T-helper 2 cell treated with Interferon-gamma antibody and Interleukin-4, amounts not matched to agents 5 μg/mL and 100 μg/mL, for 36 hours (primary cell): ENCODE measurements at regions not wholly inside any gene's neighbourhood (a gene's known extent, or its start where the extent isn't known, plus 50 kb on each side); places are given as distances from the start of the nearest gene placed in this dataset.
"Not testable (repeated sequence)": the region's sequence is repeated elsewhere in the genome, so short reads cannot be mapped to it uniquely, and the experiment has no call there.

Source experiments
- DNase-seq: peaks from one replicate; pipeline ENCODE4 v3.0.0; 2021; ENCODE audit warnings: low spot score
- H3K27ac Mint-ChIP-seq: one replicate; pipeline ENCODE4 v1.8.0; 2021; ENCODE audit warnings: mild to moderate bottlenecking, mixed read lengths
- H3K27me3 Mint-ChIP-seq: one replicate; pipeline ENCODE4 v1.8.0; 2021; ENCODE audit warnings: low read depth, mixed read lengths
- H3K36me3 Mint-ChIP-seq: one replicate; pipeline ENCODE4 v1.8.0; 2021; ENCODE audit warnings: low read depth, mixed read lengths
- H3K4me1 Mint-ChIP-seq: one replicate; pipeline ENCODE4 v1.8.0; 2021; ENCODE audit warnings: low read depth, mixed read lengths
- H3K4me3 Mint-ChIP-seq: one replicate; pipeline ENCODE4 v1.8.0; 2022; ENCODE audit warnings: mild to moderate bottlenecking, moderate library complexity, mixed read lengths
- H3K9me3 Mint-ChIP-seq: one replicate; pipeline ENCODE4 v1.8.0; 2021; ENCODE audit warnings: mixed read lengths

DNA sequence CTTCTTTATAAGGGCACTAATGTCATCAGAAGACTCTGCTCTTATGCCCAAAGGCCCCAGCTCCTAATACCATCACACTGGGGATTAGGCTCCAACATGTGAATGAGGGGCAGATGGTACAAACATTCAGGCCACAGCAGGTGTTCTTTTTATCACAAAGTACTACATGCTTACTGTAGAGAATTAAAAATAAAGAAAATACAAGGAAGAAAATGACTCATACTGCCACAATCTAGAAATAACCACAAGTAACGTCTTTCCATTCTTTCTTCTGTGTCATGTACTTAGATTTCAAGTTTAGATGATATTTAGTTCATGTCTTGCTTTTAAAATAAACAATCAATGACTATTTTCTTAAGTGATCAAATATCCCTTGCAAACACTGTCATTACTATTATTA is 100.3 kb upstream of the NEDD4L start:
- H3K4me3 Mint-ChIP-seq, result no peak overlapping the region

DNA sequence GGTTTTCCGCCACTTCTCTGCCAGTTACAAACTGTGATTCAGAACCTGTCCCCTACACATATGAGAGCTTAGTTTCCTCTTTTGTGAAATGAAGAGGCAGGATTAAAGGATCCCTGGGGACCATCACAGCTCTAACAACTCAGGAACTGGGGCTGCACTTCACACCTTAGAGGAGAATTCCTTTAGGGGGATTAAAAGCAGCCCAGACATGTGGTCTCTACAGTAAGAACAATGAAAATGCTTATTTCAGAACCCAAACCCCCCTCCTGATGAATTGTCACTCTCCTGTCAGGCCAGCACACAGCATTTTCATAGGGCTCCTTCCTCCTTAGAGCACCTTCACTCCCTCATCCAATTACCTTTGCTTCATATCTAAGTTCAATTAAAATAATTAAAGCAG is 101.5 kb upstream of the NEDD4L start:
- Mint-ChIP-seq H3K4me3 (no peak overlapping the region), H3K9me3 (no peaks in the 10 kb centered on the region), H3K36me3 (no peaks in the 10 kb centered on the region), H3K27me3 (peaks cover 7% of the 10 kb centered on the region), H3K27ac (no peak overlapping the region), H3K4me1 (no peaks in the 10 kb centered on the region)
- DNase-seq, result no peak

More for the DNA sequence above, 100.3 kb upstream of the NEDD4L start:
- H3K9me3 Mint-ChIP-seq, result no peaks in the 10 kb centered on the region
- H3K27me3 Mint-ChIP-seq, result peaks cover 7% of the 10 kb centered on the region
- H3K4me1 Mint-ChIP-seq, result no peaks in the 10 kb centered on the region
- H3K36me3 Mint-ChIP-seq, result no peaks in the 10 kb centered on the region
- DNase-seq, result no peak
- H3K27ac Mint-ChIP-seq, result no peak overlapping the region

DNA sequence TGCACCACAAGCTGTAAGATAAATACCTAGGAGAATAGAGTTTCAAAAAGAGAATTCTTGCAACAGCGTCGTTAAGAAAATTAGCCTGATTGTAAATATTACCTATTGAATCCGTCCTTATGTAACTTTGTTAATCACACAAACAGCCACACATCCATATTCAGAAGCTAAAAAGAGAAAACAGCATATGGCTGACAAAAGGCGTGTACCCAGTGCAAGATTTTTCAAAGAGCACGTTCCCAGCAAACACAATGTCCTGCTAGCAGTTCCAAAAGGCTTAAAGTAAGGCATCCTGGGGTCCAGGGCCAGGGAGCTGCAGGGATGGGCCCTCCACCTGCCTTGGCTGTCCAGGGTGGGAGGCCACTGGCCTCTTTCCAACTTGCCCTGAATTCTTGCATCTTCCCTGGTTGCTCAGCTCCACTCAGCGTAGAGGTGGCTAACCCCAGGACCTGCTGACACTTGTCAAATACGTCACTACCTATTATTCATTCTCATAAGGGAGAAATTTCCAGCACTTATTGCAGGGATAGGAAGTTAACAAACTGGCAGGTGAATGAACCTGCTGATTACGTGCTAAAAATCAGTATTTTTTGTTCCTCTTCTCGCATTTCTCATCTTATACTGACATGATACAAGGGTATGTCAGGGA is 102.1 kb upstream of the NEDD4L start:
- Mint-ChIP-seq H3K27me3 (peaks cover 7% of the 10 kb centered on the region), H3K4me3 (no peak overlapping the region), H3K4me1 (no peaks in the 10 kb centered on the region), H3K36me3 (no peaks in the 10 kb centered on the region), H3K9me3 (no peaks in the 10 kb centered on the region), H3K27ac (no peak overlapping the region)
- no peak for DNase-seq

DNA sequence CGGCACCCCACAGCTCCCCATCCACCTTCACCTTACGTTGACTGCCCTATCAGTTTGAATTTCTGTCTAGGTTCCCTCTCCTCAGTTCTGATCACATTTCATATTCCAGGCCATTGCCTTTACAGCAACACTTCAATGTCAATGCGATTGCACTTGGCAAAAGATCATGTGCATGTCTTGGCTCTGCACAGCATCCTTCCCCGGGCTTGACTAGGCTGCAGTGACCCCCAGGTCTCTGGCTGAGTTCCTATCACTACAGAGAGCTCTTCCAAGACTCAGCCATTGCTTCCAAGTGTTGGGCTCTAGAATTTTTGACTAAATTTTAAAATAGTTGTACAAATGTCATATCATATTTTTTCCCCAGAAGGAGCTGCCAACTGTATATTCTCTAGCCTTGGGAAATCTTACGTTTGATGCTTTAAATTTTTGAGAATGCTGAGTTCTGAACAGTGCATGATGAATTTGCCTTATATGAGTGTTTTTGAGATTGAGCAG is 103.8 kb upstream of the NEDD4L start:
- no peak overlapping the region for H3K27ac Mint-ChIP-seq
- no peaks in the 10 kb centered on the region for H3K36me3 Mint-ChIP-seq
- DNase-seq, result no peak
- no peaks in the 10 kb centered on the region for H3K9me3 Mint-ChIP-seq
- peaks cover 3% of the 10 kb centered on the region for H3K27me3 Mint-ChIP-seq
- H3K4me3 Mint-ChIP-seq, result no peak overlapping the region
- no peaks in the 10 kb centered on the region for H3K4me1 Mint-ChIP-seq

DNA sequence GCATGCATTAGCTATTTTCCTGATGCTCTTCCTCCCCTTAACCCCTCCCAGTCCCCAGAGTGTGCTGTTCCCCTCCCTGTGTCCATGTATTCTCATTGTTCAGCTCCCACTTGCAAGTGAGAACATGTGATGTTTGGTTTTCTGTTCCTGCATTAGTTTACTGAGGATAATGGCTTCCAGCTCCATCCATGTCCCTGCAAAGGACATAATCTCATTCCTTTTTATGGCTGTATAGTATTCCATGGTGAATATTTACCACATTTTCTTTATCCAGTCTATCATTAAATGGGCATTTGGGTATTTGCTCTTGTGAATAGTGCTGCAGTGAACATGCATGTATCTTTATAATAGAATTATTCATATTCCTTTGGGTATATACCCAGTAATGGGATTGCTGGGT is 109.7 kb upstream of the NEDD4L start:
- H3K36me3 Mint-ChIP-seq, H3K4me3 Mint-ChIP-seq, DNase-seq, H3K27ac Mint-ChIP-seq, H3K4me1 Mint-ChIP-seq, H3K9me3 Mint-ChIP-seq, H3K27me3 Mint-ChIP-seq: not testable (repeated sequence)

DNA sequence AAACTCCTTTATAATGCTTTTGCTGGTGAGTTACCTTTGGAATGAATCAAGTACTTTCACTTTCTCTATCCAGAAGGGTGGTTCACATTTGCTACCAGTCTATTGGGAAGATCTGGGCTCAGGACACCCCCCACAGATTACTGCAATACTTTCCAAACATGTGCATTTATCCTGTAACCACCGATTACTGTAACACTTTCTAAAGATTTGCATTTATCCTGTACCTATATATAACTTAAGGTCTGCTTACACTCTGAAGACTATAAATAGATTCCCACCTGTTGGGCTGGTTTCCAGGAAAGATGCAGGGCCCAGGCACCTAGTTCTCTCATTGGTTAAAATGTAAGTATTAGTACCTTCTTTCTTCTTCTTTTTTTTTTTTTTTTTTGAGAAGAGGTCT is 113.0 kb upstream of the NEDD4L start:
- Mint-ChIP-seq H3K9me3 (no peaks in the 10 kb centered on the region), H3K4me3 (no peak overlapping the region), H3K27me3 (no peaks in the 10 kb centered on the region), H3K4me1 (peaks cover 2% of the 10 kb centered on the region), H3K27ac (no peak overlapping the region), H3K36me3 (no peaks in the 10 kb centered on the region)
- no peak for DNase-seq

DNA sequence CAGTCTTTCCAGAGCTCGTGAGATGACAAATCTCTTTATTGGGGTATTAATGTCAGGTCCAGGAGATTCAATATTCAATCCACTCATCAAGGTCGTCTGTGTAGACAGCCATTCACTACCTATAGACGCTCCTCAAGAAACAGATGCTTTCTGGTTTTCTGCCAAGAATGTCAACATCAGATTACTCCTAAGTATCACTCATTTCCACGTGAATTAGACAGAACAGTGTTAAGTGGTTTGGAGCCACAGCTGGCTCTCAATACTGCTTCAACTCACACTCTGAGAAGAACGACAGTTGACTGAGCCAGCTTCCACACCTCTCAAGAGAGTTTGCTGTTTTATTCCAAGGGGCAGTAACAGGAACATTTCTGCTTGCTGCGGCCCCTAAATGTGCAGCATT is 113.5 kb upstream of the NEDD4L start:
- Mint-ChIP-seq H3K27ac (no peak overlapping the region), H3K4me1 (peaks cover 2% of the 10 kb centered on the region), H3K27me3 (no peaks in the 10 kb centered on the region), H3K4me3 (no peak overlapping the region), H3K9me3 (no peaks in the 10 kb centered on the region), H3K36me3 (no peaks in the 10 kb centered on the region)
- DNase-seq, result no peak

DNA sequence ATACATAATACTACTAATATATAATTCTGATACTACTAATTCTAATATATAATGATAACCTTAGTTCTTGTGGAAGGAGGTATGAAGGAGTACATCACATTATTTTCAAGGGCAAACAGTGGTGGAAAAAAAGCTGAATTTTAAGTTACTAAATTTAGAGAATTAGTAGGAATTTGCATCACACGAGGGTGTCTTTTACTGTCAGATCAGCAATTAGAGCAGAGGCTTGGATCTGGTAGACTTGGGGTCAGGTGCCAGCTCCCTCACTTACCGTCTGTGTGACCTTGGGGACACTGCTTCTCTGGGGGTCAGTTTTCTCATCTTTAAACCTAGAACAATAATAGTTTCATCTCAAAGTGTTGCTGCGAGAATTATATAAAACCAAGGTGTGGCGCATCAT is 114.1 kb upstream of the NEDD4L start:
- H3K4me1 Mint-ChIP-seq, result peaks cover 2% of the 10 kb centered on the region
- H3K9me3 Mint-ChIP-seq, result no peaks in the 10 kb centered on the region
- H3K27ac Mint-ChIP-seq, result no peak overlapping the region
- H3K4me3 Mint-ChIP-seq, result no peak overlapping the region
- H3K36me3 Mint-ChIP-seq, result no peaks in the 10 kb centered on the region
- no peak for DNase-seq
- no peaks in the 10 kb centered on the region for H3K27me3 Mint-ChIP-seq

DNA sequence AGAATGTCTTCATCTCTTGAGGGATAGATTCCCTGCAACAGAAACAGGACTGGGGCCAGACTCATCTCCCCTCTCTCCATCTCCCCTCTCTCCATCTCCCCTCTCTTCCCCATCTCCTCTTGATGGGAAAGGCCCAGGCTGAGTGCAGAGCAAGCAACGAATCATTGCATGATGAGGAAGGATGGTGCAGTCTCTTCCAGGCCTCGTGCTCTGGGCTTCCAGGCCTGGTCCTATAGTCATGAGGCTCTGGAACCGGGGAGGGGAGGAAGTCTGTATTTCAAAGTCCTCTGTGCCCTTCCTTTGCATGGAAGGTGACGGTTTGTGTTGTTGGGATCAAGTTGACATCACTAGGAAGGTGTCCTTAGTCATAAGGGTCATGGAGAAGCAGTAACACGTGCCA is 115.6 kb upstream of the NEDD4L start:
- H3K27ac Mint-ChIP-seq, result no peak overlapping the region
- no peaks in the 10 kb centered on the region for H3K36me3 Mint-ChIP-seq
- H3K4me3 Mint-ChIP-seq, result no peak overlapping the region
- H3K4me1 Mint-ChIP-seq, result peaks cover 2% of the 10 kb centered on the region
- no peaks in the 10 kb centered on the region for H3K9me3 Mint-ChIP-seq
- H3K27me3 Mint-ChIP-seq, result no peaks in the 10 kb centered on the region
- no peak for DNase-seq

DNA sequence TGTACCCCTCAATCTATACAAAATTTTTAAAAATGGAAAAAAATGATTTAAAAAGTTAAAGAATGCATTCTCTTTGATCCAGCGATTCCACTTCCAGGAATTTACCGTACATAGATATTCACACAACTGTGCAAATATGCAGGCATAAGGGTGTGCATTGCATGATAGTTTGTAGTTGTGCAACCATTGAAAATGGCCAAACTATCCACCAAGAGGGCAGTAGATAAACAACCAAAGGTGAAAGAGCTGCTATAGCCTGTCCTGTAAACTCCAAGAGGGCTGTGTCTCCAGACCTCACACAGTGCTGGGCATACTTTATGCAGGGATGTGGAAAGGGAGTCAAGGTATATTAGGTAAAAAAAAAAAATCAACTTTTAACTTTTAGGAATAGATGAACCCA is 116.5 kb upstream of the NEDD4L start:
- no peaks in the 10 kb centered on the region for H3K9me3 Mint-ChIP-seq
- H3K27ac Mint-ChIP-seq, result no peak overlapping the region
- H3K4me3 Mint-ChIP-seq, result no peak overlapping the region
- peaks cover 2% of the 10 kb centered on the region for H3K4me1 Mint-ChIP-seq
- no peak for DNase-seq
- no peaks in the 10 kb centered on the region for H3K36me3 Mint-ChIP-seq
- H3K27me3 Mint-ChIP-seq, result no peaks in the 10 kb centered on the region

DNA sequence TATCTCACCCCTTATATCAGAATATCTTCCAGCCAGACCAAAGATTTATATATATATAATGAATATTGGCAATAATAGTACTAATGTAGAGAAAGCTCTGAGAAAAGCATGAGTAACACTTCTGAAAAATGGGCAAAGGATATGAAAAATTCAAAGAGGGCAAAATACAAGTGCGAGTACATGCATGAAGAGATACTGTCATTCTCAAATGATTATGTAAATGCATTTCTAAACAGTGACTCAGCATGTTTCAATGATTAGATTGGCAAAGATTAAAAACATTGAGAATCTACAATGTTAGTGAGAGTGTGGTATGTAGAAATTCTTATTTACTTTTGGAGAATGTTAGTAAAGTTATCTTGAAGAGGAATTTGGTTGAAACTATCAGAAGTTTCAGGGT is 118.3 kb upstream of the NEDD4L start:
- H3K27me3 Mint-ChIP-seq, result no peaks in the 10 kb centered on the region
- H3K27ac Mint-ChIP-seq, result no peak overlapping the region
- H3K36me3 Mint-ChIP-seq, result no peaks in the 10 kb centered on the region
- no peak overlapping the region for H3K4me3 Mint-ChIP-seq
- no peak for DNase-seq
- no peaks in the 10 kb centered on the region for H3K4me1 Mint-ChIP-seq
- H3K9me3 Mint-ChIP-seq, result no peaks in the 10 kb centered on the region

DNA sequence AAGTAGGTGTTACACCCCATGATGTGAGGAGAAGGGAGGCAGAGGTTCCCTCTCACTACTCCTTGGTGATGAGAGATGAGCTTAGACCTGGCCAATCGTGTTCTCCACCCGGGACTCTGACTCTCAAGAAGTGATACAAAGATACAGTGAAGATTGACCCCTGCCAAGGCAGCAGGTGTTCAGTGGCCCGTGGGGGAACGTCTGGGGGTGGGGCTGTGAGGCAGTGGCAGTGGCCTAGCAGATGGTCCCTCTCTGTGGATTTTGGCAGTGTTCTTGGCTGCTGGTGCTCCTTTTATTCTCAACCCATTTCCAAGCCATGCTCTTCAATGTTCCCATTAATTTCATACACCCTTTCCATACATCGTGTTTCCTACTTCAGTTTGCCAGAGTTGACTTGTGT is 120.4 kb upstream of the NEDD4L start:
- Mint-ChIP-seq H3K27me3 (no peaks in the 10 kb centered on the region), H3K9me3 (no peaks in the 10 kb centered on the region), H3K4me1 (no peaks in the 10 kb centered on the region), H3K36me3 (no peaks in the 10 kb centered on the region), H3K27ac (no peak overlapping the region), H3K4me3 (no peak overlapping the region)
- no peak for DNase-seq

DNA sequence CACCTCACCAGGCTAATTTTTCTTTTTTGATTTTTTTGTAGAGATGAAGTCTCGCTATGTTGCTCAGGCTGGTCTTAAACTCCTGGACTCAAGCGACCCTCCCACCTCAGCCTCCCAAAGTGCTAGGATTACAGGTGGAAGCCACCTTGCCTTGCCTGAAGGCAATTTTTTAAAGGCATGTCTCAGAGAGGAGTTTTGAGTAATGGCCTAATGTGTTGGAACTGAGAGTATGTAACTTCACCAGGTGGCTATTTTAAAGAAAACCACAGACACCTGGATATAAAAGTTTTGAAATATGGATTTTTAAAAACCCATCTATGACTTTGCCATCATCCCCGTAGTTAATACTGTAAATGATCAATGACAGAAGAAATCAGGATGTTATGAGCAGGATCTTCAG is 119.8 kb upstream of the ATP8B1 start:
- Mint-ChIP-seq H3K27me3 (peaks cover 2% of the 10 kb centered on the region), H3K4me3 (no peak overlapping the region), H3K36me3 (no peaks in the 10 kb centered on the region), H3K4me1 (no peaks in the 10 kb centered on the region), H3K27ac (no peak overlapping the region), H3K9me3 (no peaks in the 10 kb centered on the region)
- no peak for DNase-seq

DNA sequence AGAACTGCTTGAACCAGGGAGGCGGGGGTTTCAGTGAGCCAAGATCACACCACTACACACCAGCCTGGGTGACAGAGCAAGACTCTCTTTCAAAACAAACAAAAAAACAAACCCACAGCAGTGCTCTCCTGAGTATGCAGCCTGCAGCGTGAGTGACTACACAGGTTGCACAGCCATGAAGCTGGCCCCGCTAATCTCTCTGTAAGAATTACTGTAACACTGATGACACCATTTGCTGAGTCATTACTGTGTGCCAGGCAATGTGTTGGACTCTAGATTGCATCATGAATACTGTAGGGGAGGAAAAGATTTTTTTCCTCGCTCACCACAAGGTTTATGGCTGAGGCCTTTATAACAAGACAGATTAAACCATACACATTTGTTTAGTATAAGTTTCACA is 118.6 kb upstream of the ATP8B1 start:
- H3K4me3 Mint-ChIP-seq, result no peak overlapping the region
- no peak for DNase-seq
- peaks cover 3% of the 10 kb centered on the region for H3K27me3 Mint-ChIP-seq
- H3K27ac Mint-ChIP-seq, result no peak overlapping the region
- H3K4me1 Mint-ChIP-seq, result peaks cover 1% of the 10 kb centered on the region
- H3K36me3 Mint-ChIP-seq, result no peaks in the 10 kb centered on the region
- no peaks in the 10 kb centered on the region for H3K9me3 Mint-ChIP-seq

DNA sequence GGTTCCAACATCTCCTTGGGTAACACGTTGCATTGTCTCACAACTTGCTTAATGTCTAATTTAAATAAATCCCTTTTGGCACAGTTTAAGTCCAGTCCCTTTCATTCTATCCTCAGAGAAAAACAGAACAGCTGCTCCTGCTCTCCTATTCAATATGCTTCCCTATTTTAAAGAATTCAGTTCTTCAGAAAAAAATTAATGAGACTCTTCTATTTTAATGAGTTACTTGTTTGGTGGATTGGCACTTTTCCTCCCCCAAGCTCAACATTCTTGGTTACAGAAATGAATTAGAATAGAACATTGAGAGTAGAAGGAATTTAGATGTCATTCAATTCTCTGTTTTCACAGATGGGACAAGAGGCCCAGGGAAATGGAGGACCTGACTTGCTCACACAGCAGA is 116.9 kb upstream of the ATP8B1 start:
- peaks cover 14% of the 10 kb centered on the region for H3K4me1 Mint-ChIP-seq
- H3K27me3 Mint-ChIP-seq, result peaks cover 3% of the 10 kb centered on the region
- no peak overlapping the region for H3K27ac Mint-ChIP-seq
- H3K9me3 Mint-ChIP-seq, result no peaks in the 10 kb centered on the region
- H3K4me3 Mint-ChIP-seq, result no peak overlapping the region
- no peak for DNase-seq
- no peaks in the 10 kb centered on the region for H3K36me3 Mint-ChIP-seq
